Keratinocyte (primary cell): ENCODE measurements at regions not wholly inside any gene's neighbourhood (a gene's known extent, or its start where the extent isn't known, plus 50 kb on each side); places are given as distances from the start of the nearest gene placed in this dataset.

Experiments used
- DNase-seq: peaks from one replicate; pipeline ENCODE4 v3.0.0-alpha.2; 2011; ENCODE audit warnings: low read depth, missing footprints, low spot score
- FAIRE-seq: peaks from 2 replicates; lab custom pipeline; 2011; peaks lifted over from hg19 to GRCh38; lab: Jason Lieb, UNC
- H2AFZ ChIP-seq: 2 replicates; pipeline ENCODE4 v1.6.0; 2012; ENCODE audit warnings: low read length, control low read depth, inconsistent platforms; ENCODE audit not compliant: control insufficient read depth
- H3K27ac ChIP-seq: 2 replicates; pipeline ENCODE4 v1.5.1; 2011; ENCODE audit warnings: low read length; ENCODE audit not compliant: control insufficient read depth, insufficient read depth
- H3K27me3 ChIP-seq: 3 replicates; pipeline ENCODE4 v1.6.0; 2011; ENCODE audit warnings: low read length; ENCODE audit not compliant: control insufficient read depth, insufficient read depth; ENCODE audit errors: extremely low read depth
- H3K36me3 ChIP-seq, 2 experiments: 2 replicates in 1 of 2; 3 replicates in 1 of 2; pipeline ENCODE4 v1.5.1; 2011; ENCODE audit warnings: low read length in 2 of 2, mild to moderate bottlenecking in 1 of 2; ENCODE audit not compliant: control insufficient read depth in 2 of 2, insufficient read depth in 2 of 2; ENCODE audit errors: extremely low read depth in 1 of 2
- H3K4me1 ChIP-seq: 3 replicates; pipeline ENCODE4 v1.5.1; 2011; ENCODE audit warnings: low read length; ENCODE audit not compliant: control insufficient read depth, insufficient read depth; ENCODE audit errors: extremely low read depth
- H3K4me2 ChIP-seq: 3 replicates; pipeline ENCODE4 v1.6.0; 2011; ENCODE audit warnings: low read depth, low read length; ENCODE audit not compliant: control insufficient read depth, insufficient read depth; ENCODE audit errors: extremely low read depth
- H3K4me3 ChIP-seq, 3 experiments: fragments of 200-600 bp in 1 of 3; sonication (generic) in 1 of 3; 2 replicates in 2 of 3; 3 replicates in 1 of 3; pipeline ENCODE4 v1.5.1; 2011 to 2016; ENCODE audit warnings: low read length in 3 of 3, mild to moderate bottlenecking in 3 of 3, control low read depth in 2 of 3, inconsistent platforms in 1 of 3, low read depth in 1 of 3, mixed read lengths in 1 of 3, mixed run types in 1 of 3, moderate library complexity in 1 of 3; ENCODE audit not compliant: control insufficient read depth in 2 of 3, insufficient read depth in 2 of 3; ENCODE audit errors: extremely low read depth in 1 of 3
- H3K79me2 ChIP-seq: 2 replicates; pipeline ENCODE4 v1.6.0; 2012; ENCODE audit warnings: low read length; ENCODE audit not compliant: control insufficient read depth, insufficient read depth
- H3K9ac ChIP-seq: 3 replicates; pipeline ENCODE4 v1.6.0; 2011; ENCODE audit warnings: low read length; ENCODE audit not compliant: control insufficient read depth, insufficient read depth; ENCODE audit errors: extremely low read depth
- H3K9me1 ChIP-seq: 3 replicates; pipeline ENCODE4 v1.6.0; 2011; ENCODE audit warnings: low read length; ENCODE audit not compliant: control insufficient read depth, insufficient read depth; ENCODE audit errors: extremely low read depth
- H3K9me3 ChIP-seq: 2 replicates; pipeline ENCODE4 v1.5.1; 2012; ENCODE audit warnings: low read depth, low read length; ENCODE audit not compliant: control insufficient read depth
- H4K20me1 ChIP-seq: 3 replicates; pipeline ENCODE4 v1.6.0; 2011; ENCODE audit warnings: low read length; ENCODE audit not compliant: control insufficient read depth, insufficient read depth; ENCODE audit errors: extremely low read depth
- CTCF ChIP-seq, 3 experiments: IDR thresholded peaks in 1 of 3; conservative IDR thresholded peaks in 1 of 3; optimal IDR thresholded peaks in 1 of 3; 2 replicates in 2 of 3; 3 replicates in 1 of 3; pipeline versions ENCODE3 to v1.5.1; 2011; ENCODE audit warnings: low read length in 3 of 3, mild to moderate bottlenecking in 3 of 3, moderate library complexity in 2 of 3, control low read depth in 1 of 3, inconsistent platforms in 1 of 3; ENCODE audit not compliant: insufficient read depth in 2 of 3; ENCODE audit errors: extremely low read depth in 1 of 3
- EZH2 ChIP-seq: IDR thresholded peaks from one replicate; pipeline ENCODE4 v1.6.1; 2012; ENCODE audit warnings: inconsistent platforms, mild to moderate bottlenecking, low read length, moderate library complexity
- dilution Hi-C: fragments of 300-500 bp; cut with MboI; formaldehyde crosslinking; loops from one replicate; pipeline ENCODE4 v1.7.0; 2020; ENCODE audit warnings: low sequenced_read_pairs; ENCODE audit not compliant: extremely low pct_ligation_motif_present

- no peaks in the 10 kb centered on the region for H3K9me1 ChIP-seq
- H3K79me2 ChIP-seq = no peaks in the 10 kb centered on the region
- no peak overlapping the region for H3K27ac ChIP-seq
- no peak overlapping the region for H3K9ac ChIP-seq
- no peak overlapping the region for H2AFZ ChIP-seq
- DNase-seq = no peak
- H4K20me1 ChIP-seq = no peaks in the 10 kb centered on the region
- no peak for FAIRE-seq
- no peaks in the 10 kb centered on the region for H3K4me1 ChIP-seq
- H3K36me3 ChIP-seq = no peaks in the 10 kb centered on the region
- no peak overlapping the region for H3K4me2 ChIP-seq
- H3K4me3 ChIP-seq = no peak overlapping the region
- dilution Hi-C loops = no loop called here
- no peaks in the 10 kb centered on the region for H3K9me3 ChIP-seq
- TF ChIP-seq EZH2 (no peak), CTCF (optimal IDR thresholded peaks at IDR 0.05 in 1 of 3, IDR thresholded peaks at IDR 0.05 in 1 of 3, conservative IDR thresholded peaks at IDR 0.05 in 1 of 3; ENCODE audit: extremely low read depth in 1 of 3, insufficient read depth in 2 of 3, low read length in 3 of 3) (no peak)
- no peaks in the 10 kb centered on the region for H3K27me3 ChIP-seq
Observed at GRCh38 chr1:217230412-217230811, 400.5 kb downstream of the GPATCH2 start.

- Histone ChIP-seq H3K27ac (no peak overlapping the region), H3K9me3 (no peaks in the 10 kb centered on the region), H2AFZ (no peak overlapping the region), H3K9ac (no peak overlapping the region), H3K9me1 (no peaks in the 10 kb centered on the region), H3K4me3 (no peak overlapping the region), H3K27me3 (no peaks in the 10 kb centered on the region), H3K4me2 (no peak overlapping the region), H3K36me3 (no peaks in the 10 kb centered on the region), H3K4me1 (no peaks in the 10 kb centered on the region), H4K20me1 (no peaks in the 10 kb centered on the region), H3K79me2 (no peaks in the 10 kb centered on the region)
- dilution Hi-C loops = no loop called here
- FAIRE-seq (no peak), DNase-seq (no peak)
- TF ChIP-seq EZH2 (no peak), CTCF (optimal IDR thresholded peaks at IDR 0.05 in 1 of 3, IDR thresholded peaks at IDR 0.05 in 1 of 3, conservative IDR thresholded peaks at IDR 0.05 in 1 of 3; ENCODE audit: extremely low read depth in 1 of 3, insufficient read depth in 2 of 3, low read length in 3 of 3) (no peak)
Observed at GRCh38 chr1:217228689-217229088, 402.2 kb downstream of the GPATCH2 start.
